ENCODE measurements at regions not wholly inside any gene's neighbourhood (a gene's known extent, or its start where the extent isn't known, plus 50 kb on each side); places are given as distances from the start of the nearest gene placed in this dataset.

DNA sequence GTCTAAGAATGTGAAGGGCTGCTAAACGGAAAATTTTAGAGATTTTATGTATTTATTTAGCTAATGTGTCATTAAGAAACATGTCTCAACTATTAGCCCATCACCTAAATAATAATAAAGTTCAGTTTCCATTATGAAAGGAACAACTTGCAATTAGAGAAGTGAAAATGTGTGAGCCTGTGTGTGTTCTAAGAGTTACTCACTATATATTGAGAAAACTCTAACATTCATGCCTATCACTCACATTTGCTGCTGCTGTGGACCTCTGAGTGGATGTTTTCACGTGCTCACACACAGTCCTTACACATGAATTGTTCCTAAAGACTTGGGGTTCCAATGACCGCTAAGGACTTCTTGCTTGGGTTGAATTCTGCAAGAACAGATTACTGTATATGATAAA lies 364.0 kb downstream of the TMA16 start:
- DNase-seq (no peak), ATAC-seq (no peak)
- no peak overlapping the region for H3K27ac Mint-ChIP-seq
- H3K4me3 Mint-ChIP-seq, result no peak overlapping the region
- no peaks in the 10 kb centered on the region for H3K27me3 Mint-ChIP-seq (ENCODE audit: low read depth in 2 of 2)
- peaks cover 2% of the 10 kb centered on the region for H3K27me3 ChIP-seq (ENCODE audit: control insufficient read depth, insufficient read depth, low read length)
- no peaks in the 10 kb centered on the region for H3K36me3 Mint-ChIP-seq
- H3K4me1 ChIP-seq (ENCODE audit: control insufficient read depth, insufficient read depth, low read length), result no peaks in the 10 kb centered on the region
- H3K9me3 ChIP-seq (ENCODE audit: control insufficient read depth, insufficient read depth, low read length), result no peaks in the 10 kb centered on the region
- intact Hi-C loops (cut with micrococcal nuclease), result no loop called here
- peaks cover 2 to 7% of the 10 kb centered on the region in 2 donors for H3K9me3 Mint-ChIP-seq
- H3K36me3 ChIP-seq (ENCODE audit: control insufficient read depth, insufficient read depth, low read length), result no peaks in the 10 kb centered on the region
- no peak overlapping the region for H3K27ac ChIP-seq (ENCODE audit: low read length)
- TF ChIP-seq, protein P1, sequence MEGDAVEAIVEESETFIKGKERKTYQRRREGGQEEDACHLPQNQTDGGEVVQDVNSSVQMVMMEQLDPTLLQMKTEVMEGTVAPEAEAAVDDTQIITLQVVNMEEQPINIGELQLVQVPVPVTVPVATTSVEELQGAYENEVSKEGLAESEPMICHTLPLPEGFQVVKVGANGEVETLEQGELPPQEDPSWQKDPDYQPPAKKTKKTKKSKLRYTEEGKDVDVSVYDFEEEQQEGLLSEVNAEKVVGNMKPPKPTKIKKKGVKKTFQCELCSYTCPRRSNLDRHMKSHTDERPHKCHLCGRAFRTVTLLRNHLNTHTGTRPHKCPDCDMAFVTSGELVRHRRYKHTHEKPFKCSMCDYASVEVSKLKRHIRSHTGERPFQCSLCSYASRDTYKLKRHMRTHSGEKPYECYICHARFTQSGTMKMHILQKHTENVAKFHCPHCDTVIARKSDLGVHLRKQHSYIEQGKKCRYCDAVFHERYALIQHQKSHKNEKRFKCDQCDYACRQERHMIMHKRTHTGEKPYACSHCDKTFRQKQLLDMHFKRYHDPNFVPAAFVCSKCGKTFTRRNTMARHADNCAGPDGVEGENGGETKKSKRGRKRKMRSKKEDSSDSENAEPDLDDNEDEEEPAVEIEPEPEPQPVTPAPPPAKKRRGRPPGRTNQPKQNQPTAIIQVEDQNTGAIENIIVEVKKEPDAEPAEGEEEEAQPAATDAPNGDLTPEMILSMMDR (IDR thresholded peaks at IDR 0.05), result no peak
- WGBS (ENCODE audit: insufficient coverage), result 81% methylated on average over 2 of the region's 3 CpGs
- H3K4me1 Mint-ChIP-seq, result no peaks in the 10 kb centered on the region
- no peak overlapping the region for H3K4me3 ChIP-seq (ENCODE audit: low read length)

DNA sequence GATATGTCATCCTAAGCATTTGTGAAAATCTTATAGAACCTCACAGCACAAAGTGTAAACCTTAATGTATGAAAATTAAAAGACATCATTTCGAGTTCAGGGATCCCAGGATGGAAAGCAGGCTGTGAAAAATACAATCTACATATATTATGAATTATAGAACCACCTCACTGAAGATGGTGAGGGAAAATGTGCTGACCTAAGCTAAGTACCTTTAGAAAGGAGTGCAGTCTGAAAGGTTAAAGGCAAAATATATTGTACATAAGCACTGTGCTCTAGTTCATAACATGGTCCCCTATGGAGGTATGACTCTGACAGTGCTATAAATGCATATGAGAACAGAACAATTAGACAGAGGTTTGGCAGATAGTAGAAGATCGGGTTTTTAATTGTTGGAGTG lies 368.6 kb downstream of the TMA16 start:
- peaks cover 2 to 7% of the 10 kb centered on the region in 2 donors for H3K9me3 Mint-ChIP-seq
- TF ChIP-seq, protein P1 (IDR thresholded peaks at IDR 0.05), result no peak

DNA sequence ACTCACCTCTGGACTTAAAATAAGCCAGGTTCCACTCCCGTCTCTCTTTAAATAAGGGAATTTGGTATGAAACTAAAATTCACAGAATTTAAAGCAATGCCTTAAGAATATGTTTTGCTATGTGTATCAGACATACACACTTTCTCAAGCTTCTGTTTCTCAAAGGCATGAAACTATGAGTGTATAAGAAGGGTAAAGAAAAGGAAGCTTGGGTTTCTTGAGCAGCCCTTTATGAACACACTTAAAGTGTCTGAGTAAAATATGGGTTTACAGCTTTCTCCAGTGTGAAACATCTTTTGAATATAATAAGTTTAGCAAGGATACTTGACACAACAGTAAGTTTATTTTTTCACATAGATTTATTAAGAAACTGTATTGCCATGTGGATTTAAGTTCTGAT lies 370.5 kb downstream of the TMA16 start:
- peaks cover under 1 to 2% of the 10 kb centered on the region in 2 donors for H3K9me3 Mint-ChIP-seq
- no peaks in the 10 kb centered on the region for H3K9me3 ChIP-seq (ENCODE audit: control insufficient read depth, insufficient read depth, low read length)
- ATAC-seq (no peak), DNase-seq (no peak)
- no peaks in the 10 kb centered on the region for H3K4me1 ChIP-seq (ENCODE audit: control insufficient read depth, insufficient read depth, low read length)
- H3K36me3 ChIP-seq (ENCODE audit: control insufficient read depth, insufficient read depth, low read length), result no peaks in the 10 kb centered on the region
- TF ChIP-seq, protein P1 (IDR thresholded peaks at IDR 0.05), result no peak
- H3K4me3 ChIP-seq (ENCODE audit: low read length), result no peak overlapping the region
- no peaks in the 10 kb centered on the region for H3K4me1 Mint-ChIP-seq
- H3K4me3 Mint-ChIP-seq, result no peak overlapping the region
- no peaks in the 10 kb centered on the region for H3K36me3 Mint-ChIP-seq
- H3K27me3 ChIP-seq (ENCODE audit: control insufficient read depth, insufficient read depth, low read length), result no peaks in the 10 kb centered on the region
- H3K27me3 Mint-ChIP-seq (ENCODE audit: low read depth in 2 of 2), result no peaks in the 10 kb centered on the region
- no peak overlapping the region for H3K27ac Mint-ChIP-seq
- intact Hi-C loops (cut with micrococcal nuclease), result no loop called here
- H3K27ac ChIP-seq (ENCODE audit: low read length), result no peak overlapping the region
- no CpG with 5 or more reads among the region's 1 CpG for WGBS (ENCODE audit: insufficient coverage)

More for the DNA sequence above, 368.6 kb downstream of the TMA16 start:
- H3K27ac ChIP-seq (ENCODE audit: low read length), result no peak overlapping the region
- H3K27ac Mint-ChIP-seq, result no peak overlapping the region
- H3K4me3 Mint-ChIP-seq, result no peak overlapping the region
- 64% methylated on average over 1 of the region's 2 CpGs for WGBS (ENCODE audit: insufficient coverage)
- intact Hi-C loops (cut with micrococcal nuclease), result no loop called here
- H3K4me3 ChIP-seq (ENCODE audit: low read length), result no peak overlapping the region
- no peaks in the 10 kb centered on the region for H3K27me3 Mint-ChIP-seq (ENCODE audit: low read depth in 2 of 2)
- no peaks in the 10 kb centered on the region for H3K9me3 ChIP-seq (ENCODE audit: control insufficient read depth, insufficient read depth, low read length)
- DNase-seq (no peak), ATAC-seq (no peak)
- no peaks in the 10 kb centered on the region for H3K36me3 Mint-ChIP-seq
- H3K36me3 ChIP-seq (ENCODE audit: control insufficient read depth, insufficient read depth, low read length), result no peaks in the 10 kb centered on the region
- peaks cover 2% of the 10 kb centered on the region for H3K27me3 ChIP-seq (ENCODE audit: control insufficient read depth, insufficient read depth, low read length)
- no peaks in the 10 kb centered on the region for H3K4me1 Mint-ChIP-seq
- no peaks in the 10 kb centered on the region for H3K4me1 ChIP-seq (ENCODE audit: control insufficient read depth, insufficient read depth, low read length)

DNA sequence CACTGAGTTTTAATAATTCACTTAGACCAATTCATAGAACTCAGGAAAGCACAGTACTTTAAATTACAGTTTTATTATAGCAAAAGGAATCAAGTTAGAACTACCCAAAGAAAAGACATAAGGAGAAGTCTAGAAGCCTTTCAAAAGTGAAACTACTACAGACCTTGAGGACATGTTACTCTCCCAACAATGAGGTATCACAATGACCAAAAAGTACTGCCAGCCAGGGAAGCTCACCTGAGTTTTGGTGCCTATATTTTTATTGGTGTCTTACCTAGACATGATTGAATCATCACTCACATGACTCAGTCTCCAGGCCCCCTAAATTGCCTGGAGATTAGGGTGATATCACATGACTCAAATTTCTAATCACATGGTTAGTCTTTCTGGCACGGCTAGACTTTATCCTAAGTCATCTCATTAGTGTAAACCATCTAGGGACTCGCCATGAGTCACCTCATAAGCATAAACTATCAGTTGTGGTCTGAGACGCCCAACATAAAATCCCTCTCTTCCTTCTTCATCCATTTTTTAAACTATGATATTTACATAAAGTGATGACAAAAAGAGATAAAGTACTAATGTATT lies 372.3 kb downstream of the TMA16 start:
- WGBS (ENCODE audit: insufficient coverage), result 76% methylated on average over 2 of the region's 3 CpGs
- H3K9me3 Mint-ChIP-seq, result no peaks in the 10 kb centered on the region
- H3K27ac ChIP-seq (ENCODE audit: low read length), result no peak overlapping the region

More for the DNA sequence above, 372.3 kb downstream of the TMA16 start:
- TF ChIP-seq, protein P1 (IDR thresholded peaks at IDR 0.05), result no peak
- Histone ChIP-seq H3K9me3 (ENCODE audit: control insufficient read depth, insufficient read depth, low read length) (no peaks in the 10 kb centered on the region), H3K27me3 (ENCODE audit: control insufficient read depth, insufficient read depth, low read length) (no peaks in the 10 kb centered on the region), H3K4me3 (ENCODE audit: low read length) (no peak overlapping the region), H3K4me1 (ENCODE audit: control insufficient read depth, insufficient read depth, low read length) (no peaks in the 10 kb centered on the region), H3K36me3 (ENCODE audit: control insufficient read depth, insufficient read depth, low read length) (no peaks in the 10 kb centered on the region)
- intact Hi-C loops (cut with micrococcal nuclease), result no loop called here
- ATAC-seq, result no peak
- Mint-ChIP-seq H3K36me3 (no peaks in the 10 kb centered on the region), H3K4me1 (no peaks in the 10 kb centered on the region), H3K27ac (no peak overlapping the region), H3K4me3 (no peak overlapping the region), H3K27me3 (ENCODE audit: low read depth in 2 of 2) (no peaks in the 10 kb centered on the region)
- no peak for DNase-seq

Measured in natural killer cell (primary cell).